ENCODE measurements at regions not wholly inside any gene's neighbourhood (a gene's known extent, or its start where the extent isn't known, plus 50 kb on each side); places are given as distances from the start of the nearest gene placed in this dataset.

DNA sequence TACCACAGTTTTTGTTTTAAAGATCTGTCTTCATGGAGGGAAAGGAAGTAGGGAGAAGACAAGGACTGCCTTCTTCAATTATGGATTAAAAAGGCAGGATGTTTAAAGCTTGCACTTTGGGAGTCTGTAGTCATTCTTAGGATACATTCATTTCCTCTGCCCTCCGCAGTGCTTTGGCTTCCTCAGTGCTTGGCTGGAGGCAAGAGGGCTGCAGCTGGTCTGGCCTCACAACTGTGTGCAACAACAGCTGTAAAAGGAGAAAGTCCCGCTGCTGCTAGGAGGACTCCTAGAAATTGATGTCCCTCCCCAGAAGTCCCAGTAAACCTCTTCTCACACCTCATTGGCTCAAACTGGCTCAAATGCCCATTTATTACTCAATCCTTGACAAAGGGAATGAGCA lies 54.4 kb upstream of the PPP2R3A start:
- no peaks in the 10 kb centered on the region; the same call in 1 of the 2 replicates for H3K36me3 Mint-ChIP-seq (ENCODE audit: low read depth)
- H3K27me3 Mint-ChIP-seq (ENCODE audit: insufficient read depth) = peaks cover 1% of the 10 kb centered on the region; the same call in 1 of the 2 replicates
- TF ChIP-seq, protein P1, sequence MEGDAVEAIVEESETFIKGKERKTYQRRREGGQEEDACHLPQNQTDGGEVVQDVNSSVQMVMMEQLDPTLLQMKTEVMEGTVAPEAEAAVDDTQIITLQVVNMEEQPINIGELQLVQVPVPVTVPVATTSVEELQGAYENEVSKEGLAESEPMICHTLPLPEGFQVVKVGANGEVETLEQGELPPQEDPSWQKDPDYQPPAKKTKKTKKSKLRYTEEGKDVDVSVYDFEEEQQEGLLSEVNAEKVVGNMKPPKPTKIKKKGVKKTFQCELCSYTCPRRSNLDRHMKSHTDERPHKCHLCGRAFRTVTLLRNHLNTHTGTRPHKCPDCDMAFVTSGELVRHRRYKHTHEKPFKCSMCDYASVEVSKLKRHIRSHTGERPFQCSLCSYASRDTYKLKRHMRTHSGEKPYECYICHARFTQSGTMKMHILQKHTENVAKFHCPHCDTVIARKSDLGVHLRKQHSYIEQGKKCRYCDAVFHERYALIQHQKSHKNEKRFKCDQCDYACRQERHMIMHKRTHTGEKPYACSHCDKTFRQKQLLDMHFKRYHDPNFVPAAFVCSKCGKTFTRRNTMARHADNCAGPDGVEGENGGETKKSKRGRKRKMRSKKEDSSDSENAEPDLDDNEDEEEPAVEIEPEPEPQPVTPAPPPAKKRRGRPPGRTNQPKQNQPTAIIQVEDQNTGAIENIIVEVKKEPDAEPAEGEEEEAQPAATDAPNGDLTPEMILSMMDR (IDR thresholded peaks at IDR 0.05) = no peak
- no peaks in the 10 kb centered on the region for H3K9me3 Mint-ChIP-seq
- H3K27ac Mint-ChIP-seq = no peak overlapping the region
- H3K4me3 Mint-ChIP-seq = no peak overlapping the region
- peaks cover 20% of the 10 kb centered on the region for H3K4me1 Mint-ChIP-seq (ENCODE audit: low read depth)
- DNase-seq = no peak

DNA sequence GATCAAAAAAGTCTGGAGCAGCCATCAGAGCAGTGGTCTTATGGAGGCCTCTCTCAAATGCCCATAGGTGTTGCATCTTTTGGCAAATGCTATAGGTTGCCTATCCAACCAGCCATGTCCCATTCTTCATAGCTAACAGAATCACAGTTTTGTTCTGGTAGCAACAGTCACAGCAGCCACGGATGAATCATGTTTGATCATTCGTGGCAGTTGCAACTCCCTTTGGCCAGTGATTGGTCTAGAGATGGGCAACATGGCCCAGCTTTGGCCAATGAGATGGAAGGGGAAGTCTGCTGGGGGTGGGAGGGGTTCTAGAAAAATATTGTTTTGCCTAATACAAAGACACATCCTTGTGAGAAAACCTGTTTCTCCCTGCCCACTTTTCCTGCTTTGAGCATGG lies 50.3 kb upstream of the PPP2R3A start:
- Mint-ChIP-seq H3K9me3 (no peaks in the 10 kb centered on the region), H3K27me3 (ENCODE audit: insufficient read depth) (no peaks in the 10 kb centered on the region), H3K27ac (no peak overlapping the region), H3K4me3 (no peak overlapping the region), H3K36me3 (ENCODE audit: low read depth) (no peaks in the 10 kb centered on the region), H3K4me1 (ENCODE audit: low read depth) (peaks cover 18% of the 10 kb centered on the region)
- TF ChIP-seq, protein P1 (IDR thresholded peaks at IDR 0.05) = no peak
- no peak for DNase-seq
